GM12891 (cell line): ENCODE measurements at regions not wholly inside any gene's neighbourhood (a gene's known extent, or its start where the extent isn't known, plus 50 kb on each side); places are given as distances from the start of the nearest gene placed in this dataset.

Experiments
- PAX5 ChIP-seq: IDR thresholded peaks from 2 replicates; pipeline ENCODE4 v1.6.1; 2011; ENCODE audit warnings: low read length, moderate library complexity, mild to moderate bottlenecking; ENCODE audit not compliant: insufficient read depth, severe bottlenecking
- POLR2A ChIP-seq: IDR thresholded peaks from 2 replicates; pipeline ENCODE4 v1.6.1; 2011; ENCODE audit warnings: low read depth, low read length, control low read depth
- POLR2AphosphoS5 ChIP-seq: IDR thresholded peaks from 2 replicates; pipeline ENCODE4 v1.6.1; 2011; ENCODE audit warnings: low read depth, low read length, control low read depth
- SPI1 ChIP-seq: IDR thresholded peaks from 2 replicates; pipeline ENCODE4 v1.6.1; 2011; ENCODE audit warnings: low read depth, low read length, control low read depth
- TAF1 ChIP-seq: IDR thresholded peaks from 2 replicates; pipeline ENCODE4 v1.6.1; 2011; ENCODE audit warnings: low read depth, low read length, control low read depth

DNA sequence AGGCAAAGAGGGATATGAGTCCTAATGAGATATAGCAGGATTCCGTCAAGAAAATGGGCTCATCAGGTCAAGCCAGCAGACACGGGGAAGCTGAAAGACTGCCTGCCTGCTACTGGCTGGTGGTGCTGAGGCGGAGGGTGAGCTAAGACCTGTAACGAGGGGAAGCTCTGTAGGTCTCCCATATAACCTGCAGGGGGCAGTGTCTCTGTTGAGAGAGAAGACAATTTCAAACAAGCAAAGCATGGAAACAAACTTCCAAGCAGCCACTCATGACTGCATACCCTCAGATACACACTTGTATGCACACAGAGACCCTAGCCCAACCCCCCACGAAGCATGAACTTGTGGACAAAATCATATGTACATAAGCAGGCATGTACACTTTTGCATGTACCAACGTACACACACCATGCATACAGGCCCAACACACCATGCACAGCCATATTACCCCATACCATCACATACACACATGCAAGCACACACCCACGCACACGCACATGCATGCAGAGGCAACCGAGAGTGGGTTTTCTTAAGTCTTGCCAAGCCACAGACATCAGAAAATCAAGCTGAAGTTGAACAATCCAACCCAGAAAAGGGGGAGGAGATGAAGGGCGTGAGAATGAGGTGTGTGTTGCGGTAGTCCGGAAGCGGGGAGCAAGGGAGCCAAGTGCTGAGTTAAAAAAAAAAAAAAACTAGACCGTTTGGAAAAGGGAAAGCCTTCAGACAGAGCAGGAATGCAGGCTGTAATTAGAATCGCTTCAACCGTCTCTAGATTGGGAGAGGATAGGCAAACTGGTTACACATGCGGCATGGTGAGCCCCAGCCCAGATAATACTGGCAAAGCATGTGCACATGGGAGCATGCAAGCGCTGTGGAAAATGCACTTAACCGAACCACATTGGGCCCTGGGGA, 71.0 kb downstream of the PJA1 start:
- TF ChIP-seq POLR2A (no peak), POLR2AphosphoS5 (no peak), TAF1 (no peak), SPI1 (no peak), PAX5 (no peak)
